Gastrocnemius medialis (tissue), 4 donors: ENCODE measurements at regions not wholly inside any gene's neighbourhood (a gene's known extent, or its start where the extent isn't known, plus 50 kb on each side); places are given as distances from the start of the nearest gene placed in this dataset.

Experiments
- ATAC-seq, 2 donors: fragments of 150-250 bp; one replicate each; pipeline ENCODE4 v1.9.1; 2016
- DNase-seq, 2 donors: peaks; one replicate each; pipeline ENCODE4 v3.0.0-alpha.2; 2019
- H3K27ac ChIP-seq, 4 donors: fragments of 200-600 bp; sonication (generic); 1 replicate in 1 of 4; 2 replicates in 3 of 4; pipeline ENCODE4 v1.5.1; 2016 to 2018; ENCODE audit warnings: mild to moderate bottlenecking in 2 of 4, moderate library complexity in 1 of 4
- H3K27me3 ChIP-seq, 3 donors: fragments of 200-600 bp; sonication (generic) in 2 of 3; 1 replicate in 1 of 3; 2 replicates in 2 of 3; pipeline versions ENCODE4 v1.5.1 to v1.6.0; 2016 to 2019; ENCODE audit warnings: mild to moderate bottlenecking in 1 of 3, moderate library complexity in 1 of 3
- H3K36me3 ChIP-seq, 2 donors: fragments of 200-600 bp; sonication (generic) in 1 of 2; one replicate each; pipeline ENCODE4 v1.5.1; 2017 to 2018
- H3K4me1 ChIP-seq, 2 donors: fragments of 200-600 bp; sonication (generic) in 1 of 2; one replicate each; pipeline ENCODE4 v1.5.1; 2016 to 2017; ENCODE audit warnings: mild to moderate bottlenecking in 2 of 2
- H3K4me3 ChIP-seq, 4 donors: fragments of 200-600 bp; sonication (generic) in 3 of 4; 1 replicate in 1 of 4; 2 replicates in 3 of 4; pipeline ENCODE4 v1.5.1; 2016 to 2019; ENCODE audit warnings: mild to moderate bottlenecking in 2 of 4
- H3K9me3 ChIP-seq, 3 donors: fragments of 200-600 bp; sonication (generic) in 2 of 3; 1 replicate in 1 of 3; 2 replicates in 2 of 3; pipeline ENCODE4 v1.5.1; 2016 to 2019
- CTCF ChIP-seq, 5 experiments: fragments of 450-650 bp in 3 of 5; fragments of 200-600 bp in 2 of 5; sonication (generic) in 2 of 5; IDR thresholded peaks in 4 of 5; conservative IDR thresholded peaks in 1 of 5; 1 replicate in 4 of 5; 2 replicates in 1 of 5; pipeline ENCODE4 v1.5.1; 2016 to 2019; ENCODE audit warnings: antibody characterized with exemption in 5 of 5, mild to moderate bottlenecking in 3 of 5, moderate library complexity in 3 of 5
- POLR2A ChIP-seq, 2 donors: fragments of 450-650 bp; IDR thresholded peaks; one replicate each; pipeline ENCODE4 v1.6.1; 2017; ENCODE audit warnings: antibody characterized with exemption in 2 of 2, mild to moderate bottlenecking in 2 of 2, moderate library complexity in 2 of 2
- in situ Hi-C, 4 donors: fragments of 200-750 bp; cut with MboI; loops; one replicate each; pipeline versions ENCODE4 v1.15.0 to v1.8.0; 2017; ENCODE audit warnings: low sequenced_read_pairs in 4 of 4
- intact Hi-C: fragments of 100-400 bp; cut with DNase I; formaldehyde crosslinking; loops from one replicate; pipeline ENCODE4 v1.15.1; 2023; ENCODE audit warnings: low total_unique reads

- ATAC-seq = no peak
- in situ Hi-C loops (no loop called here), intact Hi-C loops (no loop called here)
- Histone ChIP-seq H3K36me3 (no peaks in the 10 kb centered on the region), H3K4me3 (no peak overlapping the region), H3K27me3 (peaks cover 3 to 7% (median 4%) of the 10 kb centered on the region in 3 donors), H3K27ac (no peak overlapping the region), H3K9me3 (no peaks in the 10 kb centered on the region), H3K4me1 (no peaks in the 10 kb centered on the region)
- TF ChIP-seq CTCF (IDR thresholded peaks at IDR 0.05 in 4 of 5, conservative IDR thresholded peaks at IDR 0.05 in 1 of 5) = no peak
- TF ChIP-seq POLR2A (IDR thresholded peaks at IDR 0.05) = no peak
- DNase-seq = no peak
Observed at GRCh38 chr16:87186446-87186845, 130.7 kb downstream of the C16orf95 start.

- intact Hi-C loops (no loop called here), in situ Hi-C loops (no loop called here)
- DNase-seq (no peak), ATAC-seq (no peak)
- TF ChIP-seq POLR2A (IDR thresholded peaks at IDR 0.05) = no peak
- TF ChIP-seq CTCF (IDR thresholded peaks at IDR 0.05 in 4 of 5, conservative IDR thresholded peaks at IDR 0.05 in 1 of 5) = no peak
- no peak overlapping the region for H3K27ac ChIP-seq
- H3K9me3 ChIP-seq = no peaks in the 10 kb centered on the region
- H3K27me3 ChIP-seq = peaks cover 3 to 7% (median 4%) of the 10 kb centered on the region in 3 donors
- H3K4me3 ChIP-seq = no peak overlapping the region
- H3K36me3 ChIP-seq = no peaks in the 10 kb centered on the region
- no peaks in the 10 kb centered on the region for H3K4me1 ChIP-seq
Observed at GRCh38 chr16:87186876-87187533, 130.2 kb downstream of the C16orf95 start.

- no peaks in the 10 kb centered on the region for H3K9me3 ChIP-seq
- no peaks in the 10 kb centered on the region for H3K4me1 ChIP-seq
- TF ChIP-seq POLR2A (IDR thresholded peaks at IDR 0.05) (no peak), CTCF (IDR thresholded peaks at IDR 0.05 in 4 of 5, conservative IDR thresholded peaks at IDR 0.05 in 1 of 5) (no peak)
- peaks cover 3 to 7% (median 4%) of the 10 kb centered on the region in 3 donors for H3K27me3 ChIP-seq
- in situ Hi-C loops (no loop called here), intact Hi-C loops (no loop called here)
- no peak overlapping the region for H3K27ac ChIP-seq
- H3K4me3 ChIP-seq = no peak overlapping the region
- ATAC-seq (no peak), DNase-seq (no peak)
- H3K36me3 ChIP-seq = no peaks in the 10 kb centered on the region
Observed at GRCh38 chr16:87188104-87188503, 129.1 kb downstream of the C16orf95 start.

- in situ Hi-C loops (no loop called here), intact Hi-C loops (no loop called here)
Observed at GRCh38 chr16:87189426-87189825, 127.8 kb downstream of the C16orf95 start.

More at GRCh38 chr16:87189426-87189825, 127.8 kb downstream of the C16orf95 start:
- H3K9me3 ChIP-seq = no peaks in the 10 kb centered on the region
- TF ChIP-seq POLR2A (IDR thresholded peaks at IDR 0.05) = no peak
- TF ChIP-seq CTCF (IDR thresholded peaks at IDR 0.05 in 4 of 5, conservative IDR thresholded peaks at IDR 0.05 in 1 of 5) = no peak
- H3K4me1 ChIP-seq = no peaks in the 10 kb centered on the region
- ATAC-seq = no peak
- no peak overlapping the region for H3K27ac ChIP-seq
- no peaks in the 10 kb centered on the region for H3K36me3 ChIP-seq
- H3K4me3 ChIP-seq = no peak overlapping the region
- peaks cover 3 to 7% (median 4%) of the 10 kb centered on the region in 3 donors for H3K27me3 ChIP-seq
- DNase-seq = no peak
